Activated naive CD8-positive, alpha-beta T cell treated with anti-CD3 and anti-CD28 coated beads, Interleukin-2, amount 50 U/mL, for 24 hours (primary cell): ENCODE measurements at regions not wholly inside any gene's neighbourhood (a gene's known extent, or its start where the extent isn't known, plus 50 kb on each side); places are given as distances from the start of the nearest gene placed in this dataset.
"Not testable (repeated sequence)": the region's sequence is repeated elsewhere in the genome, so short reads cannot be mapped to it uniquely, and the experiment has no call there.

ENCODE experiments used
- ATAC-seq: fragments of 150-1000 bp; cut with Tn5 transposase; one replicate; pipeline ENCODE4 v1.10.0; 2021
- DNase-seq: peaks from one replicate; pipeline ENCODE4 v3.0.0; 2021
- H3K27ac Mint-ChIP-seq: one replicate; pipeline ENCODE4 v1.8.0; 2021; ENCODE audit warnings: mild to moderate bottlenecking, mixed read lengths
- H3K27me3 Mint-ChIP-seq: one replicate; pipeline ENCODE4 v1.8.0; 2021; ENCODE audit warnings: mixed read lengths
- H3K36me3 Mint-ChIP-seq: one replicate; pipeline ENCODE4 v1.8.0; 2021; ENCODE audit warnings: low read depth, mixed read lengths
- H3K4me1 Mint-ChIP-seq: one replicate; pipeline ENCODE4 v1.8.0; 2021; ENCODE audit warnings: mixed read lengths
- H3K4me3 Mint-ChIP-seq: one replicate; pipeline ENCODE4 v1.8.0; 2021; ENCODE audit warnings: mild to moderate bottlenecking, moderate library complexity, mixed read lengths
- H3K9me3 Mint-ChIP-seq: one replicate; pipeline ENCODE4 v1.8.0; 2021; ENCODE audit warnings: mixed read lengths

DNA sequence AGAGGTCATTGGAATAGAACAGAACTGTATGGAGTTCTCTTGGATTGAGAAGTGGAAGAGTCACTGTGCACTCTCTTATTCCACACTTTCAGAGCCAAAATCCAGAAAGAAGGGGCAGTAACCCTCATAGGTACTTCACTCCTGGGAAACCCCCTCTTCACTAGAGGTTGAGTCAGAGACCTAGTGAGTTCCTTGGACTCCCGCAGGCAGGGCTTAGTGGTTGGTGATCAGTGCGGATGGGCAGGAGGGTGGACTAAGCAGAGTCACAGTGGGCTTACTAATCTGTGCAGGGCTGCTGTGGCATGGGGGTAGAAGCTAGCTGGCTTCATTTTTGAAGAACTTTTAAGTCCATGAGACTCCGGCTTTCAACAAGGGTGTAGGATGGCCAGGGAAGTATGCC lies 95.0 kb upstream of the MLN start:
- no peaks in the 10 kb centered on the region for H3K36me3 Mint-ChIP-seq
- no peak overlapping the region for H3K4me3 Mint-ChIP-seq
- no peak for ATAC-seq
- peaks cover 44% of the 10 kb centered on the region for H3K4me1 Mint-ChIP-seq
- H3K27me3 Mint-ChIP-seq: peaks cover 5% of the 10 kb centered on the region
- no peaks in the 10 kb centered on the region for H3K9me3 Mint-ChIP-seq
- H3K27ac Mint-ChIP-seq: no peak overlapping the region
- no peak for DNase-seq

DNA sequence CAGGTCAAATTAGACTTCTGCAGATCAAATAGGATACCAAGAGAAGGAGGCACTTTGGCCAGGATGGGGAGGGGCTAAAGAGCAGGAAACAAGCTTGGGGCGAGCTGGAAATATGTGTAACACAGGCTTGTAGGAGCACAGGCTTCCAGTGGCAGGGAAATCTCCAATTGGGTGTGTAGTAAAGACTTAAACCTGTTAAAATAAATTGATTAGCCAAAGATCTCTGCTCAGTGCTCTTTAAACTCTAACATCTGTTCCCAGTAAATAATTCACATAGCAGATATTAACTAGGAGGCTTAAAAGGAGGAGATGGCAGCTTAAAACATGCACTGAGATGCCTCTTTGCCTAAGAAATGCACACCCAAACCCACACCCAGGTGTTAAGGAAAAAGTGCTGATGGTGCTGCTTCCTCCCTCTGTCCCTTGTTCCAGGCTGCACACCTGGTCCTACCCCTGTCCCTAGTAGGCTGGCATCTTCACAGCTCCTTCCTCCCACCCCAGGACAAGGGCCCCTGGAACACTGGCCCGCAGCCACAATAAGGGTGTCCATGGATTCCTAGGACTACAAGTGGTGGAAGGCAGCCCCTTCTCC lies 93.5 kb upstream of the MLN start:
- H3K9me3 Mint-ChIP-seq: no peaks in the 10 kb centered on the region
- H3K27me3 Mint-ChIP-seq: peaks cover 5% of the 10 kb centered on the region
- no peak overlapping the region for H3K4me3 Mint-ChIP-seq
- H3K36me3 Mint-ChIP-seq: no peaks in the 10 kb centered on the region
- ATAC-seq (no peak), DNase-seq (no peak)
- H3K27ac Mint-ChIP-seq: no peak overlapping the region
- peaks cover 35% of the 10 kb centered on the region for H3K4me1 Mint-ChIP-seq

DNA sequence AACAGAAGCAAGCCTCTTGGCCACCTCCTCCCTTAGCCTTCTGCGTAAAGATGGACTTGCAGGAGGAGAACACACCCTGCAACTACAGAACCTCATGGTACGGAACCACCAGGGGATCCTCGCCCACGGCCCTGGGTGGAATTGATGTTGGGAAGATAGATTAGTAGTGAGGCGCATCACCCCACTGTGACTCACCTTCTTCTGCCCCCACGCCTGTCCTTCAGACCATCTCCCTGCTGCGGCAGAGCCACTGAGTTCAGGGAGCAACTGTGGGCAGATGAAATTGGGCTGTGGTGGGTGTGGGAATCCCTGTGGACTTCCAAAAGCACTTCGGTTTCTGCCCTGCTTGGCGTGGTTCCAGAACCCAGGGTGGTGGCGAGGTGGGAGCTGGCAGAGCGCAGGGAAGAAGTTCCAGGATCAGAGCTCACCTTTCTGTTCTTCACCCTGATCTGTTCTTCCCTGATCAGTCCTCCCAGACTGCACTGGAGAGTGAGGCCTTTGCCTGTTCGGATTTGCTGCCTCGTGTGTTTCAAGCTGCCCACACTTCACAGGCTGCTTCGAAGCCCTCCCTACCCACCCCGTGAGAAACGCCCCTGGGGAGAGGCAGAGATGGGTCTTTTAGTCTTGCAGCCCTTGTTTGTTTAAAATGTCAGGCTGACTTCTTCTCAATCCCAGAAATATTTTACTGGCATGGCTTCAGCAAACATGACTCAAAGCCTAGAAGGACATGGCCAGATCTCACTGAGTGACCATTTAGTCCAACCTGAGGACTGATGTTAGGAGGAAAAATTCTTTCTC lies 92.8 kb upstream of the MLN start:
- no peaks in the 10 kb centered on the region for H3K36me3 Mint-ChIP-seq
- DNase-seq (peak; percentile 19), ATAC-seq (no peak)
- H3K27me3 Mint-ChIP-seq: no peaks in the 10 kb centered on the region
- H3K4me3 Mint-ChIP-seq: no peak overlapping the region
- no peak overlapping the region for H3K27ac Mint-ChIP-seq
- H3K4me1 Mint-ChIP-seq: peaks cover 35% of the 10 kb centered on the region
- H3K9me3 Mint-ChIP-seq: no peaks in the 10 kb centered on the region

DNA sequence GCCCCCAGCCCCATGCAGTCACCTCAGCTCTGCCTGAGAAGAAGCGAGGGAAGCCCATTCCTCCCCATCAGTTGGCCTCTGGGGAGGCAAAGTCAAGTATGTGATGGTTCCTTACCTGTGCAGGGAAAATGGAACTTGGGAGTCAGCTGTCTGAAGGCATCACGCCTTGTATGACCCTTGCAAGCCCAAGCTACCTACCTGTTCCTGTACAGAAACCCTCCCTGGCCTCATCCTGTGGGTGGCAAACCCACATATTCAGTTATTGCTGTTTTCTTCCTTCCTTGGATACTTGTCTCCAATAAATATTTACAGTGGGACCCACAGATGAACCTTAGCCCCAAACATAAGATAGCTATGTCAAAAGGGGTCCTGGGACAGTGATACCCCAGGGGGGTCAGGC lies 92.2 kb upstream of the MLN start:
- no peaks in the 10 kb centered on the region for H3K27me3 Mint-ChIP-seq
- no peak overlapping the region for H3K4me3 Mint-ChIP-seq
- no peak overlapping the region for H3K27ac Mint-ChIP-seq
- DNase-seq (no peak), ATAC-seq (no peak)
- no peaks in the 10 kb centered on the region for H3K9me3 Mint-ChIP-seq
- H3K4me1 Mint-ChIP-seq: peaks cover 35% of the 10 kb centered on the region
- H3K36me3 Mint-ChIP-seq: no peaks in the 10 kb centered on the region

DNA sequence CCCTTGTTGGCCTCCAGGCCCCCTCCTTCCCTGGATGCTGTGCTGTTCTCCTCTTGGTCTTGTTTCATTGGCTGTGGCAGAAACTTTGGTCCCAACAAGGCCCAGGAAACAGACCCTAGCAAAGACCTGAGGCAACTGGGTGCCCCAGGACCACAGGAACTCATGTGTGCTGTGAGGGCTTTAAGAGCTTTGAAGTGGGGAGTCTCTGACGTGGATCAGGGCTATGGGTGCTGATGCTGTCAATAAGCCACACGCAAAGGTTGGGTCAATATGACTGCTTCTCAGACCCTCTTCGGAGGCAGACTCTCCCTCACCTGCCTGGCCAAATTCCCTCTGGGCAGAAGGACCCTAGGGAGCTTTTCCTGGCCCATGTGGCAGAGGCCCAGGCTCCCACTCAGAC lies 91.5 kb upstream of the MLN start:
- no peak overlapping the region for H3K4me3 Mint-ChIP-seq
- peak overlapping the region; percentile 33 for H3K27ac Mint-ChIP-seq
- peaks cover 31% of the 10 kb centered on the region for H3K4me1 Mint-ChIP-seq
- no peaks in the 10 kb centered on the region for H3K36me3 Mint-ChIP-seq
- peak; percentile 19 for DNase-seq
- no peaks in the 10 kb centered on the region for H3K9me3 Mint-ChIP-seq
- no peaks in the 10 kb centered on the region for H3K27me3 Mint-ChIP-seq
- peak; percentile 85 for ATAC-seq

DNA sequence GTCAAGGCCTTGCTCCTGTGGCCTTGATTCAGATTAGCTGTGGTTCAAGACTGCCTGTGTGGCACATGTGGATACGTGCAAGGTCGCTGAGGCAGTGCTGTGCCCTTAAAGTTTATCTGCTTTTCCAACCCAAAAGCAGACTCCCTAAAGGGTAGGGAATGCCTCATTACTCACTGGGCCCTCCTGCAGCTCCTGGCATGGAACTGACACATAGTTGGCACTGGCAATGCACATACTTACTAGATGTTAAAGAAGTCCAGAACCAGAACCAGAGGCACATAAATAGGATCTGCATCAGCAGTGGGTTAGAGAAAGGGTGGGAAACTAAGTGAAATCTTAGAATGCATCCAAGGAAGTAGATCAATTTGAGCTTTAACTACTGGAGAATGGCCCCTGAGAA lies 90.6 kb upstream of the MLN start:
- H3K36me3 Mint-ChIP-seq: no peaks in the 10 kb centered on the region
- no peaks in the 10 kb centered on the region for H3K9me3 Mint-ChIP-seq
- H3K27ac Mint-ChIP-seq: no peak overlapping the region
- no peak for DNase-seq
- no peaks in the 10 kb centered on the region for H3K27me3 Mint-ChIP-seq
- H3K4me3 Mint-ChIP-seq: no peak overlapping the region
- no peak for ATAC-seq
- H3K4me1 Mint-ChIP-seq: peaks cover 31% of the 10 kb centered on the region

DNA sequence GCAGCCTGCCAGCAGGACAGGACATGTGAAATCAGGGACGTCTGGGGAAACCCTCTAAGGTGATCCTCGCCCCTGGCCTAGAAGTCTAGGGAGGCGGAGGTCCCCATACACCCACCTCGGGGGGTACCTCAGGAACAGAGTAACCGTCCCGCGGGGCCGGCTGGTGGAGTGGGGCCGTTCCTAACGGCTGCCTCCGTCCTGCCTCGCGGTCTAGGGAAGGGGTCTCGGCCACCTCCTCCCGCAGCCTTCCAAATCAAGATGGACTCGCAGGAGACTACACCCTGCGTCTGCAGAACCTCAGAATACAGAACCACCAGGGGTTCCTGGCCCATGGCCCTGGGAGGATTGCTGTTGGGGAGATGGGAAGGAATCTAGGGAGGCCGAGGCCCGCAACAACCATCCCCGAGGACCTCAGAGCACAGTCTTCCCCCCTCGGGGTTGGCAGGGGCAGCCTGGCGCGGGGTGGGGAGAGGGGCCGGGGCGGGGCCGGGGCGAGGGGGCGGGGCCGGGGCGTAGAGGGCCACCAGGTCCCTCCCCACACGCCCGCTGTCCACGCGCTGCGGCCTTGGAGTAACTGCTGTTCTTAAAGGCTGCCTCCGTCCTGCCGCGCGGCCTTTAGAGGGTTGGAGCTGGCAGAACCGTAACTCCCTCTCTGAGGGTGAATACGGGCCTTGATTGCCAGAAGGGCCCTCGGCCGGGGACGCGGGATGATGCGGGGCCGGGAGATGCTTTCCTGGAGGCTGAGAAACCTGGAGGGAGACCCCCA lies 89.0 kb upstream of the MLN start:
- Mint-ChIP-seq H3K27ac (no peak overlapping the region), H3K4me3 (no peak overlapping the region), H3K36me3 (no peaks in the 10 kb centered on the region), H3K27me3 (peaks cover 2% of the 10 kb centered on the region), H3K9me3 (no peaks in the 10 kb centered on the region), H3K4me1 (peaks cover 31% of the 10 kb centered on the region)
- ATAC-seq (no peak), DNase-seq (no peak)

DNA sequence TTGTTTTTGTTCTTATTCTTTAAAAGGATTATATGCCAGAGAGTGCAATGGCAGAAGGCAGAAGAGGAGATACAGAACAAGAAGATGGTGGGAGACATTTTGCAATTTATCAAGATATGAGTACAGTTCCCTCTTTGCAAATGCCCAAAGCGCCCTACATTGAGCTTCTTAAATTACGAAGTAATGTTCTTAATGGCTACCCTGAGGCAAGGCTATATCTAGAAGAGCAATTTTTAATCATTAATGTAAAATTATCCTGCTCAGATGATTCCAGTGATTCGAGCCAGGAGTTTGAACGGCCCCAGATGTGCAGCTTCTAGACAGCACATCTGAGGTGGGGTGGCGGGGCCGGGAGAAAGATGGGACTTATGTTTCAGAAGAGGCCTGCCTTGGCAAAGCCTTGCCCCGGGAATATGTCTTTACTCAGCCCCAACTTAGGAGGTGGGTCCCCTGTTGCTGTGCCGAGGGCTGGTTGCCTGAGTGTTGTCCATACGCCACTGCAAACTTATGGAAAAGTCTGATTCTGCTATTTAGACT lies 84.9 kb upstream of the MLN start:
- Mint-ChIP-seq H3K27ac (no peak overlapping the region), H3K27me3 (peaks cover 2% of the 10 kb centered on the region), H3K4me1 (peaks cover 3% of the 10 kb centered on the region), H3K36me3 (no peaks in the 10 kb centered on the region), H3K4me3 (no peak overlapping the region), H3K9me3 (no peaks in the 10 kb centered on the region)
- DNase-seq (no peak), ATAC-seq (no peak)

DNA sequence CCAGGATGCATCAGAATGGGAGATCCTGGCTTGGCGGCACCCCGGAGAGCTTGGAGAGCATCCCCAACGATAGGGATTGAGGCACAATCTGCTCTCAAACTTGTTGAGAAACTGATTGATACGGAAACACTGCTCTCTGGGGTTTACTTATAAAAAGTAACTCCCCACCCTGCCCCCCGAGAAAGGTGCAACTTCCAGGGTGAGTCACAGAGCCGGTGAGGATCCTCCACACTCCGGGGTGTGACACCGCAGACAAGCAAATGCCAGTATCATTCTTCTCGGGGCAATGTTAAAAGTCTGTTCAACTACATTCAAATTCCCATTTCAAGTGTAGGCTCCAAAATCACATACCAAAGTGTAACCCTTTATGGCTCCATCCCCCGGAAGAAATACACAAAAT lies 84.4 kb upstream of the MLN start:
- Mint-ChIP-seq H3K4me1 (peaks cover 3% of the 10 kb centered on the region), H3K27me3 (peaks cover 2% of the 10 kb centered on the region), H3K36me3 (no peaks in the 10 kb centered on the region), H3K9me3 (no peaks in the 10 kb centered on the region), H3K27ac (no peak overlapping the region), H3K4me3 (no peak overlapping the region)
- no peak for ATAC-seq
- DNase-seq: no peak

DNA sequence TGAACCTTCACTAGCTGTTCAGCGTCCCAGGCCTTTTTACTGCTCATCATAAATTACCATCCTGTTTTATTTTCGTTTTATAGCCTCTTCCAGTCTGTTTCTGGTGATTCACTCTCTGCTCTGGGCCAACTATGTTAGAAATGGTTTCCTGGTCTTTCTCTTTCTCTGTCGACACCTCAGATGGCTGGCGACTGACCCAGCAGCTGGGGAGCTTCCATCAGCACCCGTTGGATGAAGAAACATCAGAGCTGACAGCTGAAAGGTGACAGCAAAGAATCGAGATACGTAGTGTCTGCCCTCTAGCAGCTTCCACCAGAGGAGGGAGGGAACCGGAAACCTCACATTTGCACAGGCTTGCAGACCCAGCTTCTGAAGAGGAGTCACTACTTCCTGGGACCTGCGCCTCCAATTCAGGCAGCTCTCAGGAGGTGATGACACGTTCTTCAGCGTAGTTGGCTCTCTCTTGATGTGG lies 82.9 kb upstream of the MLN start:
- Mint-ChIP-seq H3K4me3 (no peak overlapping the region), H3K9me3 (no peaks in the 10 kb centered on the region), H3K4me1 (peaks cover 3% of the 10 kb centered on the region), H3K27me3 (peaks cover 2% of the 10 kb centered on the region), H3K27ac (no peak overlapping the region), H3K36me3 (no peaks in the 10 kb centered on the region)
- no peak for DNase-seq
- ATAC-seq: peak; percentile 65

DNA sequence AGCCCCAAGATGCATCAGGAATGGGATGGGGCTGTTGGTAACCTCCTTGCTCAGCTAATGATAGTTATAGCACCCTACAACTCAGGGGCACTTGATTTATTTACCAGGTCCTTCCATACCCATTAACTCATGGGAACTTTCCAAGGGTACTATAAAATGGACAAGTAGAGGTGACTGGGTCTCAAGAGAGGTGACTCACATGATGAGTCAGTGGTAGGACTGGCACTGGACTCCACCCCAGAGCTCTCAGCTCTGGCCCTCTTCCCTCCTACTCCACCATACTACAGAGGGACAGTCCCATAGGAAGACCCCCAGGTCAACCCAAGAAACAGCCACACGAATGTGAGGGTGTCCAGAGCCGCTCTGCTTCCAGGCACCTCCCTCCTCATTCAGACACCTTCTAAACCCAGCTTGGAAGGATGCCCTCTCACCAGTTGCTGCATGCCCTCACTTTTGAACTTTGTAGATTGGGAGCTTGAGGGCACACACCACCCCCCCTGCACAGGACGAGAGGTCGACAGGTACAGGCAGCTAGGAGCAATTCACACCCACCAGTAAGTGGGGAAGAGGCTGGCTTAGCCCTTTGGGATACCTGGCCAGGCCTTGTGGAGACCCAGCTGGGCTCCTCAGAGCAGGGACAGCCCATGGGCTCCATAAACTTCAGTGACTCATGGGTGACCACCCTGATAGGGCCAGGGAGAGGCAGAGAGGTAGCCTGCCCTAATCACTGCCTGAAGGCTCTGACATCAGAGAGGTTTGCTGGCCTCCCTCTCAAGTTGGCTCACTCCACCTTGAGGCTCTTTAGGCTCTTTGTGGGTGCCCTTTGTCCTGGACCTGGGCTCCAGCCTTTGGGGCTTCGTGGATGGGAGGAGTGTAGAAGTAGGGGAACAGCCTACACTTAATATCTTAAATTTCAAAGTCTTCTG lies 81.6 kb upstream of the MLN start:
- Mint-ChIP-seq H3K4me1 (peaks cover 3% of the 10 kb centered on the region), H3K27me3 (peaks cover 2% of the 10 kb centered on the region), H3K4me3 (no peak overlapping the region), H3K9me3 (no peaks in the 10 kb centered on the region), H3K27ac (no peak overlapping the region), H3K36me3 (no peaks in the 10 kb centered on the region)
- DNase-seq (no peak), ATAC-seq (no peak)

DNA sequence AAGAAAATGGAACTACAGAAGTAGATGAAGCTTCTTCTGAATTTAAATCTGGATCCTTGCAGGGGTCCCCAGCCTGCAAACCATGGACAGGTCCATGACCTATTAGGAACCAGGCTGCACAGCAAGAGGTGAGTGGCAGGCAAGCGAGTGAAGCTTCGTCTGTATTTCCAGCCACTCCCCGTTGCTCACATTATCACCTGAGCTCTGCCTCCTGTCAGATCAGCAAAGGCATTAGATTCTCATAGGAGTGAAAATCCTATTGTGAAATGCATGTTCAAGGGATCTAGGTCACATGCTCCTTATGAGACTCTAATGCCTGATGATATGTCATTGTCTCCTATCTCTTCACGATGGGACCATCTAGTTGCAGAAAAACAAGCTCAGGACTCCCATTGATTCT lies 79.8 kb upstream of the MLN start:
- not testable (repeated sequence) for H3K4me3 Mint-ChIP-seq, H3K27ac Mint-ChIP-seq, H3K36me3 Mint-ChIP-seq, ATAC-seq, H3K27me3 Mint-ChIP-seq, H3K9me3 Mint-ChIP-seq, H3K4me1 Mint-ChIP-seq, DNase-seq

DNA sequence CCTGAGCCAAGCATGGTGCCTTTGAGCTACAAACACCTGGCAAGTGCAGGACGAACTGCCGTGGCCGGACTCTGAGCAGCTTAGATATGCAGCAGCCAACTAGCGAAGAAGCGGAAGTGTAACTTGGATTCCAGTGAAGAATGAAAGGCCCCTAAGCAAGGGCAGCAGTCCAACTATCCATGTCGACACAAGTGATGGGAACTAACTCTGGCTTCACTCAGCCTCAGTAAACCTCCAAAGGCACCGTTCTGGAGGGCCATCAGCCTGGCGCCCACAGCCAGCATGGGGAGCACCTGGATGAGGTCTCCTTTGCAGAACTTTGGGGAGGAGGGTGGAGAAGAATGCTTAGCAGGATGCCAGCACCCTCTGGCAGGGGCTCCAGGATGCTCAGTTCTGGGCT lies 78.4 kb upstream of the MLN start:
- no peaks in the 10 kb centered on the region for H3K36me3 Mint-ChIP-seq
- no peak for ATAC-seq
- DNase-seq: no peak
- no peaks in the 10 kb centered on the region for H3K9me3 Mint-ChIP-seq
- peaks cover 3% of the 10 kb centered on the region for H3K4me1 Mint-ChIP-seq
- H3K4me3 Mint-ChIP-seq: no peak overlapping the region
- no peaks in the 10 kb centered on the region for H3K27me3 Mint-ChIP-seq
- H3K27ac Mint-ChIP-seq: no peak overlapping the region

DNA sequence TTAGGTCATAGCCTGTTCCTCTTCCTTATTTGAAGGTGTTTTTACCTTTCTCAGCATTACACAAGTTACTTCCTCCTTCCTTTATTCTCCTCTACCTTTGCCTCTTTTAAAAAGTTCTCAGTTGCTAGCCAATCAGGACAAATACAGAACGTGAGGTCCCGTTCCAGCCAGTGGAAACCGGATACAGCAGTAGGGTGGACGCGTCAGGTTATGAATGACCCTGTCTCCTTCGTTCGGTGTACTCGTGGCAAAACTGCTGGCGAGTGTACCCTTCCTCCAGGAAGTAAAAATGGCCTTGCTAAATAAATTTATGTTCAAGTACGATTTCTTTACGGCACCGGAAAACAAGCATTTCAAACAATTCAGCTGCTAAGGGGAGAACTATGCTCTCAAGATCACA lies 77.0 kb upstream of the MLN start:
- ATAC-seq: no peak
- no peaks in the 10 kb centered on the region for H3K27me3 Mint-ChIP-seq
- H3K9me3 Mint-ChIP-seq: no peaks in the 10 kb centered on the region
- H3K27ac Mint-ChIP-seq: no peak overlapping the region
- no peaks in the 10 kb centered on the region for H3K36me3 Mint-ChIP-seq
- no peak for DNase-seq
- no peak overlapping the region for H3K4me3 Mint-ChIP-seq
- no peaks in the 10 kb centered on the region for H3K4me1 Mint-ChIP-seq
